Fibroblast of skin of right biceps (primary cell): ENCODE measurements at regions not wholly inside any gene's neighbourhood (a gene's known extent, or its start where the extent isn't known, plus 50 kb on each side); places are given as distances from the start of the nearest gene placed in this dataset.

Experiments used
- DNase-seq: peaks from one replicate; pipeline ENCODE4 v3.0.0-alpha.2; 2013

GRCh38 chr16:17529982-17530760 is 59.4 kb upstream of the XYLT1 start:
- no peak for DNase-seq

- DNase-seq, result no peak
Measured at GRCh38 chr16:17526956-17527937, 56.5 kb upstream of the XYLT1 start.

GRCh38 chr16:17524656-17525055 is 53.9 kb upstream of the XYLT1 start:
- no peak for DNase-seq

GRCh38 chr16:17520561-17520960 is 49.8 kb upstream of the XYLT1 start:
- DNase-seq, result peak; percentile 82
